ENCODE measurements at regions not wholly inside any gene's neighbourhood (a gene's known extent, or its start where the extent isn't known, plus 50 kb on each side); places are given as distances from the start of the nearest gene placed in this dataset.

GRCh38 chr14:86665975-86666374, 1136.0 kb downstream of the FLRT2 start:
- TF ChIP-seq CTCF (IDR thresholded peaks at IDR 0.05) = no peak
- no peak for TF ChIP-seq POLR2A (IDR thresholded peaks at IDR 0.05)

Measured in adrenal gland (tissue), 5 donors.